ENCODE measurements at regions not wholly inside any gene's neighbourhood (a gene's known extent, or its start where the extent isn't known, plus 50 kb on each side); places are given as distances from the start of the nearest gene placed in this dataset.

DNA sequence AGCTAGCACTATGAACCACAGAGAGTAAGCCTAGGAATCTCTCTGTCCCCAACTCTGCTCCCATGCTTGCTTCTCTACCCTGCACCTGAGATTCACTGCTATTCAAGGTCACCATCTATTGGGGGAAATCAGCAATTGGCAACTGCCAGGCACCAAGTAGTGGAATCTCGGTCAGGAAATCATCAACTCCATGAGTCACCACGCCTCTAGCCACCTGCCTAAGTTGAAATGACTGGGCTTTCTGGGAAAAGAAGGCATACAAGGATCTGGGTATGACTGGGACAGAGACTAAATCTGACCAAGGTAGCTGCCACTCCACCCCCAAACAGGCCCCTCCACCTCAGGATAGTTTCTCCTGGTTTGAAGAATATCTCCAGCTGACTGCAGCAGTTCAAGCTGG lies 464.1 kb upstream of the CBLB start:
- Histone ChIP-seq H3K4me1 (no peaks in the 10 kb centered on the region), H3K27ac (no peak overlapping the region), H3K36me3 (no peaks in the 10 kb centered on the region), H3K4me3 (no peak overlapping the region), H3K27me3 (no peaks in the 10 kb centered on the region), H3K9me3 (no peaks in the 10 kb centered on the region)
- intact Hi-C loops (cut with DNase I; ENCODE audit: low total_unique reads) = no loop called here
- no peak for DNase-seq
- TF ChIP-seq, protein P1, sequence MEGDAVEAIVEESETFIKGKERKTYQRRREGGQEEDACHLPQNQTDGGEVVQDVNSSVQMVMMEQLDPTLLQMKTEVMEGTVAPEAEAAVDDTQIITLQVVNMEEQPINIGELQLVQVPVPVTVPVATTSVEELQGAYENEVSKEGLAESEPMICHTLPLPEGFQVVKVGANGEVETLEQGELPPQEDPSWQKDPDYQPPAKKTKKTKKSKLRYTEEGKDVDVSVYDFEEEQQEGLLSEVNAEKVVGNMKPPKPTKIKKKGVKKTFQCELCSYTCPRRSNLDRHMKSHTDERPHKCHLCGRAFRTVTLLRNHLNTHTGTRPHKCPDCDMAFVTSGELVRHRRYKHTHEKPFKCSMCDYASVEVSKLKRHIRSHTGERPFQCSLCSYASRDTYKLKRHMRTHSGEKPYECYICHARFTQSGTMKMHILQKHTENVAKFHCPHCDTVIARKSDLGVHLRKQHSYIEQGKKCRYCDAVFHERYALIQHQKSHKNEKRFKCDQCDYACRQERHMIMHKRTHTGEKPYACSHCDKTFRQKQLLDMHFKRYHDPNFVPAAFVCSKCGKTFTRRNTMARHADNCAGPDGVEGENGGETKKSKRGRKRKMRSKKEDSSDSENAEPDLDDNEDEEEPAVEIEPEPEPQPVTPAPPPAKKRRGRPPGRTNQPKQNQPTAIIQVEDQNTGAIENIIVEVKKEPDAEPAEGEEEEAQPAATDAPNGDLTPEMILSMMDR (IDR thresholded peaks at IDR 0.05) = no peak
- no peak for TF ChIP-seq POLR2A (IDR thresholded peaks at IDR 0.05)

- no peaks in the 10 kb centered on the region for H3K36me3 ChIP-seq
- TF ChIP-seq POLR2A (IDR thresholded peaks at IDR 0.05) = no peak
- TF ChIP-seq, protein P1 (IDR thresholded peaks at IDR 0.05) = no peak
- no peaks in the 10 kb centered on the region for H3K4me1 ChIP-seq
- no peaks in the 10 kb centered on the region for H3K9me3 ChIP-seq
- DNase-seq = no peak
- no peaks in the 10 kb centered on the region for H3K27me3 ChIP-seq
- intact Hi-C loops (cut with DNase I; ENCODE audit: low total_unique reads) = no loop called here
- no peak overlapping the region for H3K4me3 ChIP-seq
- no peak overlapping the region for H3K27ac ChIP-seq
Observed at GRCh38 chr3:106333911-106334618, 465.3 kb upstream of the CBLB start.

- Histone ChIP-seq H3K36me3 (no peaks in the 10 kb centered on the region), H3K9me3 (no peaks in the 10 kb centered on the region), H3K27ac (no peak overlapping the region), H3K4me3 (no peak overlapping the region), H3K27me3 (no peaks in the 10 kb centered on the region), H3K4me1 (no peaks in the 10 kb centered on the region)
- intact Hi-C loops (cut with DNase I; ENCODE audit: low total_unique reads) = no loop called here
- TF ChIP-seq, protein P1 (IDR thresholded peaks at IDR 0.05) = no peak
- no peak for TF ChIP-seq POLR2A (IDR thresholded peaks at IDR 0.05)
- no peak for DNase-seq
Observed at GRCh38 chr3:106336619-106337018, 467.8 kb upstream of the CBLB start.

DNA sequence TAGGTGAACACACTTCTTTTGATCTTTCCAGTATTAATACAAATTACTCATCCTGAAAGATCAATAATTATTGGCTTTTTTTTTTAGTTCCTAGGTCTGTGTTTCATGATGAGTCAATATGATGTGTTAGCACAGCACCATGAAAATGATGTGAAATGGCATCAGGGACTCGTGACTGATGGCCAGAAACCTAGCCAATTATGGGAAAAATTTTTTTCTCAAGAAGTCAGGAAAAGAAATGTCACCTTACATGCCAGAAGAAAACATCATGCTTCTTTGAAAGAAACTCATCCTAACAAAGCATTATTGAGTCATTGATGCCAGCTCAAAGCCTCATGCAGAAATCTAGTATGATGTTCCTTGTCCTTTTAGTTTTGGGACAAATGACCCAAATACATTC lies 468.3 kb upstream of the CBLB start:
- no peak for TF ChIP-seq POLR2A (IDR thresholded peaks at IDR 0.05)
- TF ChIP-seq, protein P1 (IDR thresholded peaks at IDR 0.05) = no peak
- H3K4me1 ChIP-seq = no peaks in the 10 kb centered on the region
- no peak overlapping the region for H3K27ac ChIP-seq
- intact Hi-C loops (cut with DNase I; ENCODE audit: low total_unique reads) = no loop called here
- no peak for DNase-seq
- H3K9me3 ChIP-seq = no peaks in the 10 kb centered on the region
- no peak overlapping the region for H3K4me3 ChIP-seq
- no peaks in the 10 kb centered on the region for H3K36me3 ChIP-seq
- no peaks in the 10 kb centered on the region for H3K27me3 ChIP-seq

DNA sequence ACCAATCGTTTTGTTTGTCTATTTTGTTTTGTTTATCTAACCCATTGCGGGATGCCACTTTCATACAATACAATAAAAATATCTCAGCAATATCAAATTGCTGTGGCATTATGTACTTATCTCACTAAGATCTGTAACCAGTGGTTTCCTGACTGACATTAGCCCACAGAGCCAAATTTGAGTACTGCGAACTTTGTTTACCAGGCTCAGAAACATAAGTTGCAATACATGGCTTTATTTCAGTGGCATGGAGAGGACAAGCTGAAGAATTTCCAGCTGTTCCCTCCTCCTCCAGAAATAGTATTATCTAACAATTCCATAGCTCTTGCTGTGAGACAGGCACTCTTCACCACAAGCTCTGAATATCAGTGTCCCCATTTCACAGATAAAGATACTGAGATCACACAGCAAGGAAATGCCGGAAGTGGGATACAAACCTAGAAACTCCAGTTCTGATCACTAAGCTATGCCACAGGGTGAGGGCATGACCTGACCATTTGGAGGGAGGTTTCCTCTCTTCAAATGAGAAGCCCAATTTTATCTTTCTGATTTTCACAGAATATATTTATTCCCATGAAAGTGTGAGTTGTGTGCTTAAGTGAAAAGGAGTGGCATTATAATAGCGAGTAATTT lies 469.9 kb upstream of the CBLB start:
- Histone ChIP-seq H3K4me1 (no peaks in the 10 kb centered on the region), H3K36me3 (no peaks in the 10 kb centered on the region), H3K27ac (no peak overlapping the region), H3K4me3 (no peak overlapping the region), H3K27me3 (no peaks in the 10 kb centered on the region), H3K9me3 (no peaks in the 10 kb centered on the region)
- no peak for DNase-seq
- TF ChIP-seq, protein P1 (IDR thresholded peaks at IDR 0.05) = no peak
- TF ChIP-seq POLR2A (IDR thresholded peaks at IDR 0.05) = no peak
- intact Hi-C loops (cut with DNase I; ENCODE audit: low total_unique reads) = no loop called here

Data from uterus (tissue), 3 donors.